ENCODE measurements at regions not wholly inside any gene's neighbourhood (a gene's known extent, or its start where the extent isn't known, plus 50 kb on each side); places are given as distances from the start of the nearest gene placed in this dataset.

DNA sequence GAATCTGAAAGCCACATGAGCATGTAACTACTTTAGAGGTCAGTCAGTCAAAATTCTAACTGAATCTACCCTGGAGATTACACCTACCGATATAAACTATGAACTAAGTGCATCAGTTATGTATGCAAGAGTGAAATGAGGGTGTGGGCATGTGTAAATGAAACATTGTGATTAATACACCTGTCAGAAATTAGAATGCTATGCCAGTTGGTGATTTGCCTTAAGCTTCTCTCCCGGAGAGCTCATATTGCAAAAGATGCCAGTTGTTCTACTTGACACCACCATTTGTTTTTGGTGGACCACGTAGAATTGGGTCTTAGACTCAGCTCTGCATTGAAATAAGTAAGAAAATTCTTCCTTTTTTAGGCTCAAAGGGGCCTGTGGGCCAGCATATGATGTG, 91.0 kb upstream of the KBTBD8 start:
- no peak overlapping the region for H3K4me3 ChIP-seq (ENCODE audit: low read depth, low read length)
- TF ChIP-seq CTCF (IDR thresholded peaks at IDR 0.05; ENCODE audit: control insufficient read depth, extremely low read depth, insufficient read depth) = no peak
- no peak for DNase-seq (ENCODE audit: low read depth)

DNA sequence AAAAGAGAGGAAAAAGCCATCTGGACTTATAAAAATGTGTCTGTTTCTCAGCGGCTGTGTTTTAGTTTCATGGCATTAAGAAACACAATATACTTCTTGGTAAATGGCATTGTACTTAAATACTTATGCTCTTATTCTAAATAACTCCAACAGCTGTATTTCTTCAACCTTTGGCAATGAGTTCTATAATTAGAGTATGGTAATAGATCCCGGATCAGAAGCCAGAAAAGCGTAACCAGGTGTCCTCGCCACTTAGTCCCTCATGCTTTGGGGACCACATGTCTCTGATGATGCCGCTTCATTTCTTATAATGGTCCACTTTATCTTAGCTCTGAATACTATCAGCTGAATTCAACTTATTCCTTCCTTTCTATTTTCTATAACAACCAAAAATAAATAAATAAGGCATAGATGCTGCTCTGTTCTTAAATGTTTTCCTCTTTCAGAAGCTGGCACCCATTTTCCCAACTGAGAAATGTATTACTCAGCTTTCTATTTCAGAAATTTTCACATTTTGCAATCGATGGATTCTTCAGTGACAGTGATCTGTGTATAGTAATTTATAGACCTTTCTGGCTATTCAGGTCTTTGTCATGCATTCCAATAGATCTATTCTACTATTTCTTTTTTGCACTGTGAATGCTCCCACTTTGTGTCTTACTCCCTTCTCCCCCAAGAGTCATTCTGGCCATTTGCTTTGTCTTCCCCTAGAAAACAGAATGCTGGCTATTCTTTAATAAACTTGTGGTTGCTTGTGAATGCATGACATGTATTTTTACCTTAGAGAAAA, 87.6 kb upstream of the KBTBD8 start:
- no peak for DNase-seq (ENCODE audit: low read depth)
- no peak overlapping the region for H3K4me3 ChIP-seq (ENCODE audit: low read depth, low read length)
- TF ChIP-seq CTCF (IDR thresholded peaks at IDR 0.05; ENCODE audit: control insufficient read depth, extremely low read depth, insufficient read depth) = no peak

- DNase-seq (ENCODE audit: low read depth) = no peak
- no peak overlapping the region for H3K4me3 ChIP-seq (ENCODE audit: low read depth, low read length)
- TF ChIP-seq CTCF (IDR thresholded peaks at IDR 0.05; ENCODE audit: control insufficient read depth, extremely low read depth, insufficient read depth) = no peak
Observed at GRCh38 chr3:66912306-66912705, 85.8 kb upstream of the KBTBD8 start.

DNA sequence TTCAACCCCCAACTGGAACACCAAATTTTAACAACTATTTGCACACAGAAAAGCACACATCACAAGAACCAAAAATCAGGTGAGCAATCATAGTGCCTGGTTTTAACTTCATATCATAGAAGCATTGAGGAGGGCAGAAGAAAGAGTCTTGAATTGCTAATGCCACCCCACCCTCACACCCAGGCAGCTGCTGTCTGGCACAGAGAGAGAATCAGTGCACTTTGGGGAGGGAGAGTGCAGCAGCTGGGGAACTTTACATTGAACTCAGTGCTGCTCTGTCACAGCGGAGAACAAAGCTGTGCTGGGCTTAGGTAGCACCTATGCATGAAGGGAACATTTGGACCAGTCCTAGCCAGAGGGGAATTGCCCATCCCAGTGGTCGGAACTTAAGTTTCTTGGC, 76.0 kb upstream of the KBTBD8 start:
- no peak overlapping the region for H3K4me3 ChIP-seq (ENCODE audit: low read depth, low read length)
- DNase-seq (ENCODE audit: low read depth) = no peak
- TF ChIP-seq CTCF (IDR thresholded peaks at IDR 0.05; ENCODE audit: control insufficient read depth, extremely low read depth, insufficient read depth) = no peak

DNA sequence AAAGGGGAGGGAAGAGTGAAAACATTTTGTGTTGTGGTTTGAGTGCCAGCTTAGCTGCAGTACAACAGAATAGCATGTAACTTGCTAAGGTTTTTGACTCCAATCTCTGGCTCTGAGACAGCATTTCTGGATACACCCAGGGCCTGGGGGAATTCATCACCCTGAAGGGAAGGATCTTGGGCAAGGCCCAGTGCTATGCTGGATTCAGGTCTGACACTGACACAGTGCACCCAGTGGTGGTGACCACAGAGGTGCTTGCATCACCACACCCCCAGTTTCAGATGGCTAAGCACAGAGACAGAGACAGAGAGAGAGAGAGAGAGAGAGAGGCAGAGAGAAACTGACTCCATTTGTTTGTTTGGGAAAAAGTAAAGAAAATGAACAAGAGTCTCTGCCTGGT, 74.1 kb upstream of the KBTBD8 start:
- TF ChIP-seq CTCF (IDR thresholded peaks at IDR 0.05; ENCODE audit: control insufficient read depth, extremely low read depth, insufficient read depth) = no peak

GRCh38 chr3:66928252-66928651, 69.9 kb upstream of the KBTBD8 start:
- H3K4me3 ChIP-seq (ENCODE audit: low read depth, low read length) = no peak overlapping the region
- no peak for DNase-seq (ENCODE audit: low read depth)
- no peak for TF ChIP-seq CTCF (IDR thresholded peaks at IDR 0.05; ENCODE audit: control insufficient read depth, extremely low read depth, insufficient read depth)

More for the DNA sequence above, 74.1 kb upstream of the KBTBD8 start:
- DNase-seq (ENCODE audit: low read depth) = no peak
- H3K4me3 ChIP-seq (ENCODE audit: low read depth, low read length) = no peak overlapping the region

DNA sequence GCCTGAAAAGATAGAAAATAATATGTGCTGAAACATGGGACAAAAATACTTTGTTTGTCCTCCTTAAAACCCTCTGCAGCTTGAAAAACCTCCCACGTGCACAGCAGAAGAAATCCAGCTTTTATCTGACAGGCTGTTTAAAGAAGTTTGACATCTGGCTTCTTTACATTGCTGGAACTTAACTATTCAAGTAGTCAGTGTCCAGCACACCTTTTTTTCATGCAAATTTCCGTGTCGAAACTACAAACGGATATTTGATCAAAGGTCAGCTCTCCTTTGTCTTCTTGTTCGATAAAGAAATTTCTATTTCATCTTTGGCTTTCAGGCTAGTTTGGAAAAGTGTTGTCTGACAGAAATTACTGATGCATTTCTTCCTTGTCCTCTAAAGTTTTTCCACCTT, 66.8 kb upstream of the KBTBD8 start:
- no peak for DNase-seq (ENCODE audit: low read depth)
- TF ChIP-seq CTCF (IDR thresholded peaks at IDR 0.05; ENCODE audit: control insufficient read depth, extremely low read depth, insufficient read depth) = no peak
- no peak overlapping the region for H3K4me3 ChIP-seq (ENCODE audit: low read depth, low read length)

Measured in LNCaP clone FGC (cell line).